ENCODE measurements at regions not wholly inside any gene's neighbourhood (a gene's known extent, or its start where the extent isn't known, plus 50 kb on each side); places are given as distances from the start of the nearest gene placed in this dataset.

GRCh38 chr17:79500745-79501618 lies 109.9 kb downstream of the RBFOX3 start:
- DNase-seq: no peak

- DNase-seq: no peak
These were observed 112.0 kb downstream of the RBFOX3 start for GRCh38 chr17:79498854-79499253.

- DNase-seq: no peak
These were observed 113.0 kb downstream of the RBFOX3 start for GRCh38 chr17:79497777-79498348.

- DNase-seq: no peak
These were observed 114.3 kb downstream of the RBFOX3 start for GRCh38 chr17:79496422-79497005.

- no peak for DNase-seq
These were observed 115.2 kb downstream of the RBFOX3 start for GRCh38 chr17:79495665-79496064.

GRCh38 chr17:79491006-79491405 lies 119.8 kb downstream of the RBFOX3 start:
- no peak for DNase-seq

- DNase-seq: no peak
These were observed 120.3 kb downstream of the RBFOX3 start for GRCh38 chr17:79490530-79490929.

GRCh38 chr17:79487149-79487548 lies 123.7 kb downstream of the RBFOX3 start:
- no peak for DNase-seq

GRCh38 chr17:79485991-79486390 lies 124.9 kb downstream of the RBFOX3 start:
- DNase-seq: no peak

- no peak for DNase-seq
These were observed 125.3 kb downstream of the RBFOX3 start for GRCh38 chr17:79485419-79485985.

GRCh38 chr17:79484600-79485418 lies 126.0 kb downstream of the RBFOX3 start:
- no peak for DNase-seq

- DNase-seq: no peak
These were observed 127.0 kb downstream of the RBFOX3 start for GRCh38 chr17:79483842-79484241.

- DNase-seq: no peak
These were observed 127.9 kb downstream of the RBFOX3 start for GRCh38 chr17:79482727-79483521.

- no peak for DNase-seq
These were observed 131.0 kb downstream of the RBFOX3 start for GRCh38 chr17:79479876-79480275.

GRCh38 chr17:79478841-79479240 lies 132.0 kb downstream of the RBFOX3 start:
- DNase-seq: no peak

GRCh38 chr17:79478051-79478461 lies 132.8 kb downstream of the RBFOX3 start:
- DNase-seq: no peak

GRCh38 chr17:79476074-79476652 lies 134.7 kb downstream of the RBFOX3 start:
- DNase-seq: no peak

- no peak for DNase-seq
These were observed 136.9 kb downstream of the RBFOX3 start for GRCh38 chr17:79473876-79474440.

GRCh38 chr17:79473111-79473875 lies 137.6 kb downstream of the RBFOX3 start:
- DNase-seq: no peak

GRCh38 chr17:79470754-79471153 lies 140.1 kb downstream of the RBFOX3 start:
- DNase-seq: no peak
